ENCODE measurements at regions not wholly inside any gene's neighbourhood (a gene's known extent, or its start where the extent isn't known, plus 50 kb on each side); places are given as distances from the start of the nearest gene placed in this dataset.

- TF ChIP-seq CTCF (IDR thresholded peaks at IDR 0.05; ENCODE audit: low read depth, low read length, poor library complexity, severe bottlenecking) = no peak
- no peak for TF ChIP-seq EZH2phosphoT487 (IDR thresholded peaks at IDR 0.05; ENCODE audit: borderline replicate concordance, low read length)
Observed at GRCh38 chr2:75790121-75790813, 79.6 kb upstream of the GCFC2 start.
